ENCODE measurements at regions not wholly inside any gene's neighbourhood (a gene's known extent, or its start where the extent isn't known, plus 50 kb on each side); places are given as distances from the start of the nearest gene placed in this dataset.

- TF ChIP-seq EZH2 (IDR thresholded peaks at IDR 0.05; ENCODE audit: low read length, unreplicated experiment) (no peak), CTCF (conservative IDR thresholded peaks at IDR 0.05; ENCODE audit: low read depth, low read length) (no peak)
These were observed 1135.9 kb downstream of the CNTNAP5 start for GRCh38 chr2:125160947-125161346.
